CD4-positive, alpha-beta memory T cell (primary cell): ENCODE measurements at regions not wholly inside any gene's neighbourhood (a gene's known extent, or its start where the extent isn't known, plus 50 kb on each side); places are given as distances from the start of the nearest gene placed in this dataset.

Experiments
- CTCF ChIA-PET: fragments of 350-600 bp; sonication (Branson Sonifier 250); formaldehyde crosslinking; loops from one replicate; lab custom pipeline; 2021; ENCODE audit warnings: inconsistent platforms; ENCODE audit not compliant: partially characterized antibody; lab: Charles Lee
- POLR2A ChIA-PET: fragments of 350-600 bp; sonication (Branson Sonifier 250); formaldehyde crosslinking; loops from one replicate; lab custom pipeline; 2021; ENCODE audit not compliant: partially characterized antibody; lab: Charles Lee
- DNase-seq, 5 donors: peaks; one replicate each; pipeline versions ENCODE4 v3.0.0 to v3.0.0-alpha.2; 2020 to 2022; ENCODE audit warnings: mixed read lengths in 1 of 5
- H3K27ac ChIP-seq: one replicate; pipeline ENCODE4 v1.7.0; 2013; ENCODE audit warnings: low read depth, low read length
- H3K27me3 ChIP-seq: 2 replicates; pipeline ENCODE4 v1.7.0; 2013; ENCODE audit warnings: mild to moderate bottlenecking, low read length, moderate library complexity; ENCODE audit not compliant: insufficient read depth
- H3K36me3 ChIP-seq: 2 replicates; pipeline ENCODE4 v1.7.0; 2013; ENCODE audit warnings: mild to moderate bottlenecking, low read length, moderate library complexity; ENCODE audit not compliant: insufficient read depth
- H3K4me1 ChIP-seq: 2 replicates; pipeline ENCODE4 v1.7.0; 2013; ENCODE audit warnings: mild to moderate bottlenecking, low read length, moderate library complexity; ENCODE audit not compliant: insufficient read depth
- H3K4me3 ChIP-seq, 2 donors: one replicate each; pipeline ENCODE4 v1.7.0; 2013; ENCODE audit warnings: low read length in 2 of 2, mild to moderate bottlenecking in 1 of 2
- H3K9me3 ChIP-seq, 2 donors: one replicate each; pipeline ENCODE4 v1.7.0; 2013; ENCODE audit warnings: low read length in 2 of 2, control low read depth in 1 of 2; ENCODE audit not compliant: control insufficient read depth in 1 of 2
- H3K27ac Mint-ChIP-seq, 7 donors: one replicate each; pipeline ENCODE4 v1.8.0; 2020 to 2021; ENCODE audit warnings: mixed read lengths in 7 of 7, mild to moderate bottlenecking in 6 of 7, inconsistent platforms in 3 of 7, moderate library complexity in 3 of 7
- H3K27me3 Mint-ChIP-seq, 2 donors: one replicate each; pipeline ENCODE4 v1.8.0; 2020 to 2021; ENCODE audit warnings: mixed read lengths in 2 of 2
- H3K36me3 Mint-ChIP-seq, 2 donors: one replicate each; pipeline ENCODE4 v1.8.0; 2020 to 2021; ENCODE audit warnings: mixed read lengths in 2 of 2, inconsistent platforms in 1 of 2, mild to moderate bottlenecking in 1 of 2
- H3K4me1 Mint-ChIP-seq, 4 donors: one replicate each; pipeline ENCODE4 v1.8.0; 2020 to 2021; ENCODE audit warnings: mixed read lengths in 4 of 4, mild to moderate bottlenecking in 1 of 4
- H3K4me3 Mint-ChIP-seq, 8 donors: one replicate each; pipeline ENCODE4 v1.8.0; 2020 to 2021; ENCODE audit warnings: mixed read lengths in 8 of 8, mild to moderate bottlenecking in 7 of 8, moderate library complexity in 6 of 8, inconsistent platforms in 3 of 8
- H3K9me3 Mint-ChIP-seq, 8 donors: one replicate each; pipeline ENCODE4 v1.8.0; 2020 to 2021; ENCODE audit warnings: mixed read lengths in 8 of 8, mild to moderate bottlenecking in 5 of 8, inconsistent platforms in 3 of 8, moderate library complexity in 1 of 8
- intact Hi-C: fragments of 100-400 bp; cut with micrococcal nuclease; formaldehyde crosslinking; loops from one replicate; pipeline ENCODE4 v1.15.1; 2023

DNA sequence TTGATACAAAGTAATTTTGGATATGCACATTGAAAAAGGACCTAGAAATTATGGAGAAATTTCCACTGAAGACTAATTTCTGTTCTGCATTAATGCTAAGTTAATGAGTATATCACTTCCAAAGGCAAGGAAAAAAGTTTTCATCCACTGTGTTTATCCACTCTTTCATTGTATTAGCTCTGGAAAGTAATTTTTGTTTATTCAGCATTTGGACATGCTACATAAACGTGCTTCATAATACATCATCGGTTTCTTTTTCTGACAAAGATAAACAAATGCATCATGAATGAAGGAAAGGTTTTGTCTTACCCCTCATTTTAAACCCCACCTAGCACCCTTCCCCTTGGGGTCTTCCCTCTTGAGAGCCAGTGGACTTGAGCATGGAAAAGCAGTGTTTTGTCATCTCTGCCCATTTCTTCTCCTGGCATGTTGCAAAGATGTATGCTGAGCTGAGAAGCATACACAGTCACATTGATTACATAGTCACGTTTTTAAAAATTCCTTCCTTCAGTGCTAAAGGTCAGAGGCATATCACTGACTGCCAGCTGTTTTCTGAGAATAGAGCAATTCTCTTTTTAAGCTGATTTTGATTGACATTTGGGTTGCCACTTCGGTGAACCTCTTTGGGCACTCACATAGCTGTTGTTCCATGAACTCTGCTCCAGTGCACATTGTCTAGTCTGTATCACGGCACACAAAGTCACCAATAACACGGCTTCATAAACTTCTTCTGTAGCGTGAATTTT lies 65.9 kb upstream of the C7orf33 start:
- ChIA-PET POLR2A (no interaction called here), CTCF (interaction anchor here (5.3 kb wide), 1 partner anchor 261 kb away, joined by 29 read pairs; no protein-coding TSS in a partner anchor)
- Histone ChIP-seq H3K27ac (no peak overlapping the region), H3K4me1 (no peaks in the 10 kb centered on the region), H3K27me3 (no peaks in the 10 kb centered on the region), H3K9me3 (no peaks in the 10 kb centered on the region), H3K4me3 (no peak overlapping the region), H3K36me3 (no peaks in the 10 kb centered on the region)
- Mint-ChIP-seq H3K36me3 (no peaks in the 10 kb centered on the region), H3K4me3 (no peak overlapping the region), H3K4me1 (peaks cover 3 to 7% (median 4%) of the 10 kb centered on the region in 4 donors), H3K27ac (no peak overlapping the region), H3K9me3 (peaks cover 0 to 1% (median 0%) of the 10 kb centered on the region in 8 donors), H3K27me3 (peaks cover 27 to 37% of the 10 kb centered on the region in 2 donors)
- no peak for DNase-seq
- intact Hi-C loops, result no loop called here

DNA sequence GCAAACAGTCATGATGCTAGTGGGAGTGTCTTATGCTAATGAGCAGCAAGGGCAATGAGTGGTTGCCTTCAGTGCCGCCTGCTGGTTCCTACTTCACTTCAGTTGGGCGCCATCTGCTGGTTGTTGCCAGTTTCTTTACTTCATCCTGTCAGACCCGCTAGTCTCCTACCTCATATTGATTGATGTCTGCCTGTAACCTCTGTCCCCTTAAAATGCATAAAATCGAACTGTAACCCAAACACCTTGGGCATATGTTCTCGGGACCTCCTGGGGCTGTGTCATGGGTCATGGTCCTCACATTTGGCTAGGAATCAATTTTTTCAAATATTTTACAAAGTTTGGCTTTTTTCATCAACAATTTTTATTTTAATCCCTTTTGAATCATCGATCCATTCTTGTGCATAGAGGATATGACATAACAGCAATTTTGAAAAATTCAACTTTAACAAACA lies 62.8 kb upstream of the C7orf33 start:
- H3K27ac Mint-ChIP-seq, result no peak overlapping the region

GRCh38 chr7:148535217-148535616 lies 55.3 kb upstream of the C7orf33 start:
- H3K27ac ChIP-seq, result no peak overlapping the region
- Mint-ChIP-seq H3K27me3 (peaks cover 7 to 13% of the 10 kb centered on the region in 2 donors), H3K4me1 (peaks cover 0 to 8% (median 7%) of the 10 kb centered on the region in 4 donors), H3K36me3 (no peaks in the 10 kb centered on the region), H3K9me3 (peaks cover 0 to 4% (median 0%) of the 10 kb centered on the region in 8 donors), H3K4me3 (peak overlapping the region in 6 of 8 donors; percentile 13 to 83 (median 54)), H3K27ac (no peak overlapping the region)
- H3K4me1 ChIP-seq, result no peaks in the 10 kb centered on the region
- POLR2A ChIA-PET, result no interaction called here
- intact Hi-C loops, result no loop called here
- H3K9me3 ChIP-seq, result no peaks in the 10 kb centered on the region
- no peaks in the 10 kb centered on the region for H3K27me3 ChIP-seq
- no peaks in the 10 kb centered on the region for H3K36me3 ChIP-seq
- CTCF ChIA-PET, result no interaction called here
- H3K4me3 ChIP-seq, result no peak overlapping the region
- peak in 2 of 5 donors; percentile 4 to 13 for DNase-seq

More for the DNA sequence above, 62.8 kb upstream of the C7orf33 start:
- CTCF ChIA-PET, result interaction anchor here (0.6 to 5.3 kb wide), 8 partner anchors 11 to 429 kb away, joined by 3 to 29 read pairs (median 4); no protein-coding TSS in a partner anchor
- H3K9me3 ChIP-seq, result no peaks in the 10 kb centered on the region
- H3K4me3 Mint-ChIP-seq, result no peak overlapping the region
- no peak overlapping the region for H3K4me3 ChIP-seq
- H3K4me1 ChIP-seq, result no peaks in the 10 kb centered on the region
- no peaks in the 10 kb centered on the region for H3K36me3 Mint-ChIP-seq
- peak; percentile 75 to 88 (median 80) for DNase-seq
- no peak overlapping the region for H3K27ac ChIP-seq
- no peaks in the 10 kb centered on the region for H3K36me3 ChIP-seq
- H3K9me3 Mint-ChIP-seq, result peaks cover 0 to 1% (median 0%) of the 10 kb centered on the region in 8 donors
- peaks cover 21 to 33% of the 10 kb centered on the region in 2 donors for H3K27me3 Mint-ChIP-seq
- H3K4me1 Mint-ChIP-seq, result peaks cover 3 to 7% (median 4%) of the 10 kb centered on the region in 4 donors
- H3K27me3 ChIP-seq, result no peaks in the 10 kb centered on the region
- POLR2A ChIA-PET, result no interaction called here
- intact Hi-C loops, result no loop called here

GRCh38 chr7:148537435-148537834 lies 53.1 kb upstream of the C7orf33 start:
- Histone ChIP-seq H3K4me1 (no peaks in the 10 kb centered on the region), H3K27me3 (no peaks in the 10 kb centered on the region), H3K9me3 (no peaks in the 10 kb centered on the region), H3K27ac (no peak overlapping the region), H3K36me3 (no peaks in the 10 kb centered on the region), H3K4me3 (no peak overlapping the region)
- DNase-seq, result no peak
- Mint-ChIP-seq H3K27ac (no peak overlapping the region), H3K4me1 (peaks cover 0 to 8% (median 7%) of the 10 kb centered on the region in 4 donors), H3K27me3 (peaks cover 3 to 5% of the 10 kb centered on the region in 2 donors), H3K9me3 (peaks cover 0 to 4% (median 0%) of the 10 kb centered on the region in 8 donors), H3K4me3 (no peak overlapping the region), H3K36me3 (no peaks in the 10 kb centered on the region)
- ChIA-PET POLR2A (no interaction called here), CTCF (no interaction called here)
- intact Hi-C loops, result no loop called here

GRCh38 chr7:148540041-148540738 lies 50.4 kb upstream of the C7orf33 start:
- Histone ChIP-seq H3K27me3 (no peaks in the 10 kb centered on the region), H3K9me3 (no peaks in the 10 kb centered on the region), H3K4me3 (no peak overlapping the region), H3K36me3 (no peaks in the 10 kb centered on the region), H3K27ac (no peak overlapping the region), H3K4me1 (no peaks in the 10 kb centered on the region)
- intact Hi-C loops, result no loop called here
- no peak for DNase-seq
- H3K36me3 Mint-ChIP-seq, result no peaks in the 10 kb centered on the region
- CTCF ChIA-PET, result no interaction called here
- peaks cover 0 to 1% (median 0%) of the 10 kb centered on the region in 8 donors for H3K9me3 Mint-ChIP-seq
- POLR2A ChIA-PET, result no interaction called here
- peaks cover under 1 to 5% of the 10 kb centered on the region in 2 donors for H3K27me3 Mint-ChIP-seq
- no peak overlapping the region for H3K27ac Mint-ChIP-seq
- no peak overlapping the region for H3K4me3 Mint-ChIP-seq
- H3K4me1 Mint-ChIP-seq, result peaks cover 0 to 5% (median 4%) of the 10 kb centered on the region in 4 donors
